ENCODE measurements at regions not wholly inside any gene's neighbourhood (a gene's known extent, or its start where the extent isn't known, plus 50 kb on each side); places are given as distances from the start of the nearest gene placed in this dataset.

DNA sequence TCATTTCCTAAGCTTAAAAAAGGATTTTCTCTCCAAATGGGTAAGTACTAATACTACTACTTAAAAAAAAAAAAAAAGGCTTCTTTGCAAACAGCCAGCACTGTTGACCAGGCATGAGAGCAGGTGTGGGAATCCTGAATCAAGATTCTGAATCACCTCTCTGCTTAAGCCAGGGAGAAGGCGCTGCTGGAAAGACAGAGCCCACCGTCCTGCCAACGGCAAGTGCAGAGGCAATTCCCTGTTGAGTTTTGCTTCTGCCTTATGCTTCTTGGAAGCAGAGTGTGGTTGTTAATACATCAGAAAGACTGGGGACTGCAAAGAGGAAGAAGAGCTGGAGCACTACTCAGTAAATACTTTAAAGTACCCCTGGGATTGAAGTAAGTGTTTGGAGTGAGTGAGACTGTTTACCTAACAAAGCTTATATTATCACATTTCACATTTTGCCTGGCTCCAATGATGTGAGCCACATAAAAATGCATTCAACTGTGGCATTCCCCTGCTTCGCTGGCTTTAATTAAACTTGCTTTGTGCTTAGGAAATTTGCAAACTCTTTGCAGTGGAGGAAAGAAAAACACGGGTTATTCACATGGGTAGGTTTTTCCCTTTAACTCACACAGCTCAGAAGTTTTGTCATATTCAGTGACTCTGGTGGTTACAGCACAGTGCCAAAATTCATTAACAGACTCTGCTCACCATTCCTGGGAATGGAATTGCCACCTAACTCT lies 86.0 kb upstream of the KIF2B start:
- intact Hi-C loops (cut with micrococcal nuclease) (no loop called here), dilution Hi-C loops (cut with MboI; ENCODE audit: extremely low pct_ligation_motif_present, low sequenced_read_pairs) (no loop called here)
- no peak for FAIRE-seq
- TF ChIP-seq GATA2 (IDR thresholded peaks at IDR 0.05; ENCODE audit: insufficient read depth, insufficient read length, low read depth, low read length) (no peak), JUN (IDR thresholded peaks at IDR 0.05; ENCODE audit: borderline replicate concordance, insufficient read depth, insufficient read length, low read depth) (no peak), MYC (IDR thresholded peaks at IDR 0.05; ENCODE audit: low read depth, low read length) (no peak), POLR2AphosphoS5 (IDR thresholded peaks at IDR 0.05; ENCODE audit: insufficient read depth, low read depth, low read length) (no peak), EZH2 (IDR thresholded peaks at IDR 0.05; ENCODE audit: borderline replicate concordance, low read depth, low read length, severe bottlenecking) (no peak), FOS (IDR thresholded peaks at IDR 0.05; ENCODE audit: borderline replicate concordance, insufficient read depth, low read length) (no peak), POLR2A (IDR thresholded peaks at IDR 0.05; ENCODE audit: low read depth, low read length) (no peak)
- TF ChIP-seq, protein P1, sequence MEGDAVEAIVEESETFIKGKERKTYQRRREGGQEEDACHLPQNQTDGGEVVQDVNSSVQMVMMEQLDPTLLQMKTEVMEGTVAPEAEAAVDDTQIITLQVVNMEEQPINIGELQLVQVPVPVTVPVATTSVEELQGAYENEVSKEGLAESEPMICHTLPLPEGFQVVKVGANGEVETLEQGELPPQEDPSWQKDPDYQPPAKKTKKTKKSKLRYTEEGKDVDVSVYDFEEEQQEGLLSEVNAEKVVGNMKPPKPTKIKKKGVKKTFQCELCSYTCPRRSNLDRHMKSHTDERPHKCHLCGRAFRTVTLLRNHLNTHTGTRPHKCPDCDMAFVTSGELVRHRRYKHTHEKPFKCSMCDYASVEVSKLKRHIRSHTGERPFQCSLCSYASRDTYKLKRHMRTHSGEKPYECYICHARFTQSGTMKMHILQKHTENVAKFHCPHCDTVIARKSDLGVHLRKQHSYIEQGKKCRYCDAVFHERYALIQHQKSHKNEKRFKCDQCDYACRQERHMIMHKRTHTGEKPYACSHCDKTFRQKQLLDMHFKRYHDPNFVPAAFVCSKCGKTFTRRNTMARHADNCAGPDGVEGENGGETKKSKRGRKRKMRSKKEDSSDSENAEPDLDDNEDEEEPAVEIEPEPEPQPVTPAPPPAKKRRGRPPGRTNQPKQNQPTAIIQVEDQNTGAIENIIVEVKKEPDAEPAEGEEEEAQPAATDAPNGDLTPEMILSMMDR (IDR thresholded peaks at IDR 0.05; ENCODE audit: extremely low read depth in 1 of 2, insufficient read depth in 1 of 2, low read depth in 1 of 2, low read length in 2 of 2), result no peak
- TF ChIP-seq, protein P2, sequence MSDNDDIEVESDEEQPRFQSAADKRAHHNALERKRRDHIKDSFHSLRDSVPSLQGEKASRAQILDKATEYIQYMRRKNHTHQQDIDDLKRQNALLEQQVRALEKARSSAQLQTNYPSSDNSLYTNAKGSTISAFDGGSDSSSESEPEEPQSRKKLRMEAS (IDR thresholded peaks at IDR 0.05; ENCODE audit: insufficient read depth, insufficient read length), result no peak
- POLR2A ChIA-PET, result no interaction called here
- no TSS peak for BruUV-seq (replicated peaks)
- no peaks in the 10 kb centered on the region for H4K20me1 ChIP-seq (replicated peaks; ENCODE audit: control insufficient read depth, extremely low read depth, insufficient read depth, low read length)
- no peak overlapping the region for H3K4me3 ChIP-seq (replicated peaks in 1 of 3; ENCODE audit: insufficient read depth in 1 of 3, low read depth in 1 of 3, low read length in 3 of 3)
- H3K4me1 ChIP-seq (ENCODE audit: control insufficient read depth, extremely low read depth, insufficient read depth, low read length), result no peaks in the 10 kb centered on the region
- CTCF ChIA-PET, result no interaction called here
- H3K27ac ChIP-seq (ENCODE audit: insufficient read depth, low read depth, low read length), result no peak overlapping the region
- no peak for DNase-seq (ENCODE audit: low read depth, low spot score)
- H3K9me1 ChIP-seq (replicated peaks; ENCODE audit: control insufficient read depth, extremely low read depth, insufficient read depth, low read length), result no peaks in the 10 kb centered on the region
- H3K4me2 ChIP-seq (ENCODE audit: insufficient read depth, low read length), result no peak overlapping the region
- H3K9ac ChIP-seq (replicated peaks; ENCODE audit: extremely low read depth, insufficient read depth, low read length), result no peak overlapping the region
- H3K9me3 ChIP-seq (replicated peaks; ENCODE audit: control insufficient read depth, insufficient read depth, low read length), result peaks cover 2% of the 10 kb centered on the region
- no peak overlapping the region for H2AFZ ChIP-seq (ENCODE audit: low read depth, low read length)
- no peaks in the 10 kb centered on the region for H3K36me3 ChIP-seq (ENCODE audit: control insufficient read depth in 2 of 2, extremely low read depth in 1 of 2, insufficient read depth in 2 of 2, low read length in 2 of 2)
- no peaks in the 10 kb centered on the region for H3K79me2 ChIP-seq (ENCODE audit: control insufficient read depth, insufficient read depth, low read length)
- H3K27me3 ChIP-seq (ENCODE audit: control insufficient read depth in 2 of 2, insufficient read depth in 2 of 2, low read length in 2 of 2), result no peaks in the 10 kb centered on the region
